GM23338 (cell line): ENCODE measurements at regions not wholly inside any gene's neighbourhood (a gene's known extent, or its start where the extent isn't known, plus 50 kb on each side); places are given as distances from the start of the nearest gene placed in this dataset.

Source experiments
- EZH2 ChIP-seq: fragments of 200-600 bp; sonication (generic); IDR thresholded peaks from one replicate; pipeline ENCODE4 v1.8.0; 2017; ENCODE audit warnings: antibody characterized with exemption, mild to moderate bottlenecking, low read depth; ENCODE audit not compliant: unreplicated experiment
- POLR2AphosphoS5 ChIP-seq: IDR thresholded peaks from 2 replicates; pipeline ENCODE4 v1.6.1; 2016; ENCODE audit warnings: antibody characterized with exemption, low read depth
- REST ChIP-seq: IDR thresholded peaks from one replicate; pipeline ENCODE4 v1.6.1; 2018; ENCODE audit warnings: antibody characterized with exemption; ENCODE audit not compliant: unreplicated experiment
- STAT1 ChIP-seq: IDR thresholded peaks from one replicate; pipeline ENCODE4 v1.6.1; 2016; ENCODE audit warnings: antibody characterized with exemption; ENCODE audit not compliant: unreplicated experiment
- TF ChIP-seq, protein P1 (sequence below), 2 experiments: fragments of 200-600 bp in 1 of 2; sonication (generic) in 1 of 2; conservative IDR thresholded peaks; 2 replicates each; pipeline versions ENCODE4 v1.5.1 to v1.6.1; 2016 to 2017; ENCODE audit warnings: antibody characterized with exemption in 2 of 2, low read depth in 2 of 2, mild to moderate bottlenecking in 2 of 2, moderate library complexity in 1 of 2

GRCh38 chr17:43327834-43328420, 70.9 kb upstream of the ARL4D start:
- TF ChIP-seq, protein P1, sequence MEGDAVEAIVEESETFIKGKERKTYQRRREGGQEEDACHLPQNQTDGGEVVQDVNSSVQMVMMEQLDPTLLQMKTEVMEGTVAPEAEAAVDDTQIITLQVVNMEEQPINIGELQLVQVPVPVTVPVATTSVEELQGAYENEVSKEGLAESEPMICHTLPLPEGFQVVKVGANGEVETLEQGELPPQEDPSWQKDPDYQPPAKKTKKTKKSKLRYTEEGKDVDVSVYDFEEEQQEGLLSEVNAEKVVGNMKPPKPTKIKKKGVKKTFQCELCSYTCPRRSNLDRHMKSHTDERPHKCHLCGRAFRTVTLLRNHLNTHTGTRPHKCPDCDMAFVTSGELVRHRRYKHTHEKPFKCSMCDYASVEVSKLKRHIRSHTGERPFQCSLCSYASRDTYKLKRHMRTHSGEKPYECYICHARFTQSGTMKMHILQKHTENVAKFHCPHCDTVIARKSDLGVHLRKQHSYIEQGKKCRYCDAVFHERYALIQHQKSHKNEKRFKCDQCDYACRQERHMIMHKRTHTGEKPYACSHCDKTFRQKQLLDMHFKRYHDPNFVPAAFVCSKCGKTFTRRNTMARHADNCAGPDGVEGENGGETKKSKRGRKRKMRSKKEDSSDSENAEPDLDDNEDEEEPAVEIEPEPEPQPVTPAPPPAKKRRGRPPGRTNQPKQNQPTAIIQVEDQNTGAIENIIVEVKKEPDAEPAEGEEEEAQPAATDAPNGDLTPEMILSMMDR (conservative IDR thresholded peaks at IDR 0.05; ENCODE audit: low read depth in 2 of 2), result no peak
- TF ChIP-seq STAT1 (no peak), EZH2 (no peak), POLR2AphosphoS5 (no peak), REST (no peak)
